ENCODE measurements at regions not wholly inside any gene's neighbourhood (a gene's known extent, or its start where the extent isn't known, plus 50 kb on each side); places are given as distances from the start of the nearest gene placed in this dataset.

- Histone ChIP-seq H3K4me3 (no peak overlapping the region), H3K36me3 (no peaks in the 10 kb centered on the region), H3K27me3 (no peaks in the 10 kb centered on the region), H3K4me1 (no peaks in the 10 kb centered on the region), H3K9me3 (no peaks in the 10 kb centered on the region), H3K27ac (no peak overlapping the region)
- TF ChIP-seq EP300 (IDR thresholded peaks at IDR 0.05) (no peak), POLR2AphosphoS5 (IDR thresholded peaks at IDR 0.05) (no peak), POLR2A (IDR thresholded peaks at IDR 0.05) (no peak), CTCF (IDR thresholded peaks at IDR 0.05) (no peak)
- no peak for DNase-seq
- no peak for ATAC-seq (ENCODE audit: low FRiP score in 2 of 2)
- WGBS, 2 donors = 73 to 83% methylated on average over 3 of the region's 3 CpGs
These were observed 177.3 kb upstream of the RAD23B start for GRCh38 chr9:107105784-107106183.

DNA sequence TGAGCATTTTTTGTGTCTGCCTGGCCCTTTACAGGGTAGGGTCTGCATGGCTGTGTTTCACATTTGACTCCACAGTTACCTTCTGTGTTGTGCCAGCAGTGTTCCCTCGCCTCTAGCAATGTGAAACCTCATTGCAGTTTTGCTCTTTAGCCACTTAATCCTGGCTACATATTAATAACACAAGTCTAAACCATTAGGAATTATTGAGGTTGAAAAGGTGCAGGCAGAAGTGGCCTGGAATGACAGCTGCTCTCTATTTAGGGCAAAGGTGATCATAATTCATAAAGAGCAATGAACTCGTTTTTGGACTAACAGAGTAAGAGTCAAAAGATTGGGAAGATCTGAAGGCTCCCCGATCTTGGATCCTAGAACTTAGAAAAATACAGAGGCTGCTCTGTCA is 176.7 kb upstream of the RAD23B start:
- Histone ChIP-seq H3K4me3 (no peak overlapping the region), H3K36me3 (no peaks in the 10 kb centered on the region), H3K9me3 (no peaks in the 10 kb centered on the region), H3K27ac (no peak overlapping the region), H3K27me3 (no peaks in the 10 kb centered on the region), H3K4me1 (no peaks in the 10 kb centered on the region)
- TF ChIP-seq EP300 (IDR thresholded peaks at IDR 0.05) (no peak), POLR2A (IDR thresholded peaks at IDR 0.05) (no peak), CTCF (IDR thresholded peaks at IDR 0.05) (no peak), POLR2AphosphoS5 (IDR thresholded peaks at IDR 0.05) (no peak)
- 73 to 89% methylated on average over 3 of the region's 3 CpGs for WGBS, 2 donors
- ATAC-seq (ENCODE audit: low FRiP score in 2 of 2) = no peak
- no peak for DNase-seq

- TF ChIP-seq EP300 (IDR thresholded peaks at IDR 0.05) (no peak), POLR2A (IDR thresholded peaks at IDR 0.05) (no peak), POLR2AphosphoS5 (IDR thresholded peaks at IDR 0.05) (no peak), CTCF (IDR thresholded peaks at IDR 0.05) (no peak)
- WGBS, 2 donors = 77 to 84% methylated on average over 7 of the region's 7 CpGs
- Histone ChIP-seq H3K27ac (no peak overlapping the region), H3K9me3 (no peaks in the 10 kb centered on the region), H3K4me3 (no peak overlapping the region), H3K27me3 (no peaks in the 10 kb centered on the region), H3K4me1 (no peaks in the 10 kb centered on the region), H3K36me3 (no peaks in the 10 kb centered on the region)
- DNase-seq = no peak
- no peak for ATAC-seq (ENCODE audit: low FRiP score in 2 of 2)
These were observed 174.5 kb upstream of the RAD23B start for GRCh38 chr9:107108342-107109130.

DNA sequence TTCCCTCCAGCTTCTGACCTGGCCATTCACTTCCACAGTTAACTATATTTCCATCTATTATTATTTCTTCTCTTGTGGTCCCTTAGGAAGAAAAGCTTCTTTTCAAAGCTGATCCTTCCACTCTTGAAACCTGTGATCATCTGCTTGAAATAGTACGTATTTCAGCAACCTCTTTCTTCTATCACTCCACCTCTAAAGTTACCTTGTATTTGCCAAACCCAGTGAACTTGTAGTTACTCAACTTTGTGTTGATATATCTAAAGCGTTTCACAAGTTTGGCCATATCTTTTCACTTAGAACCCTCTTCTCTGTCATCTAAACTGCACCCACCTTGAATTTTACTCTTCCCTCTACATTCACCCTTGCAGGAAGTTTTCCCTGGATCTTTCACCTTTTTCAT is 173.8 kb upstream of the RAD23B start:
- Histone ChIP-seq H3K9me3 (no peaks in the 10 kb centered on the region), H3K4me1 (no peaks in the 10 kb centered on the region), H3K36me3 (no peaks in the 10 kb centered on the region), H3K27me3 (no peaks in the 10 kb centered on the region), H3K27ac (no peak overlapping the region), H3K4me3 (no peak overlapping the region)
- ATAC-seq (ENCODE audit: low FRiP score in 2 of 2) = no peak
- no peak for TF ChIP-seq CTCF (IDR thresholded peaks at IDR 0.05)
- TF ChIP-seq POLR2AphosphoS5 (IDR thresholded peaks at IDR 0.05) = no peak
- no peak for TF ChIP-seq POLR2A (IDR thresholded peaks at IDR 0.05)
- TF ChIP-seq EP300 (IDR thresholded peaks at IDR 0.05) = no peak
- no peak for DNase-seq
- 89 to 91% methylated on average over 2 of the region's 2 CpGs for WGBS, 2 donors

DNA sequence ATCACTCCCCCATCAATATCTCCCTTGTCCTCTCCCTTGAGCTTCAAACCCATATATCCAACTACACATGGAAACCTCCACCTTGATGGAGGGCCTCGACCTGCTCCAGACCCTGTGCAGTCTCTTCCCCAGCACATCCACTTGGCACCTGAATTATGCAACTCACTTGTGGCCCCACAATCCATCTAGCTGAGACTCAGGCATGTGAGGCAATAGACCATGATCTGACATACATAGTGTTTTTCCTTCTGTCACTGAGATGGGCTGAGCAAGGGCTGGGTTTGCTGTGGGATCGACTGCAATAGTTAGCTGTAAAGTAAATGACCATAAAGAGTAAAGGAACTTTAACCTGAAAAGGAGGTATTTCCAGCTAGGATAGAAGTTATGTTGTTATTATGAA is 172.9 kb upstream of the RAD23B start:
- DNase-seq (no peak), ATAC-seq (ENCODE audit: low FRiP score in 2 of 2) (no peak)
- Histone ChIP-seq H3K4me3 (no peak overlapping the region), H3K4me1 (no peaks in the 10 kb centered on the region), H3K27ac (no peak overlapping the region), H3K36me3 (no peaks in the 10 kb centered on the region), H3K27me3 (no peaks in the 10 kb centered on the region), H3K9me3 (no peaks in the 10 kb centered on the region)
- TF ChIP-seq POLR2A (IDR thresholded peaks at IDR 0.05) (no peak), EP300 (IDR thresholded peaks at IDR 0.05) (no peak), CTCF (IDR thresholded peaks at IDR 0.05) (no peak), POLR2AphosphoS5 (IDR thresholded peaks at IDR 0.05) (no peak)
- 81 to 83% methylated on average over 2 of the region's 2 CpGs for WGBS, 2 donors
